HS-5 (cell line): ENCODE measurements at regions not wholly inside any gene's neighbourhood (a gene's known extent, or its start where the extent isn't known, plus 50 kb on each side); places are given as distances from the start of the nearest gene placed in this dataset.
"Not testable (repeated sequence)": the region's sequence is repeated elsewhere in the genome, so short reads cannot be mapped to it uniquely, and the experiment has no call there.

Experiments
- DNase-seq: peaks from one replicate; pipeline ENCODE4 v3.0.0-alpha.2; 2012; ENCODE audit warnings: low read depth

DNA sequence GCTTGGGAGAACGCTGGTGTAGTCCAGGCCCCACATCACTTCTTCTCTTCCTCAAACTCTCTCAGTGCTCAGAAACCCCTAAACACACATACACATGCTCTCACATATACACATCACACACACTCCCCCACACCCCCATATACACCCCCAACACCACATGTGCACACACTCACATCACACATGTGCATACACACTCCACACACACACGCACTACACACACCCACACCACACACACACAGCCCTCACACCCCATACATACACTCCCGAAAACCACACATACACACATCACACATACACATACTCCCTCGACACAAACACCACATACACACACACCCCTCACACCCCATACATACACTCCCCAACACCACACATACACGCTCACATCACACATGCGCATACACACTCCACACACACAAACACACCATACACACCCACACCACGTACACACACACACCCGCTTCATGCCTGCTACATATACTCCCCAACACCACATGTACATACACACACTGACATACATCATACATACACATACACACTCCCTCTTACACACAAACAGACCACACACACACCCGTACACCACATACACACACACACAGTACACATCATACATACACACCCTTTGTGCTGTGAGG, 110.3 kb upstream of the TMEM170B start:
- no peak for DNase-seq

DNA sequence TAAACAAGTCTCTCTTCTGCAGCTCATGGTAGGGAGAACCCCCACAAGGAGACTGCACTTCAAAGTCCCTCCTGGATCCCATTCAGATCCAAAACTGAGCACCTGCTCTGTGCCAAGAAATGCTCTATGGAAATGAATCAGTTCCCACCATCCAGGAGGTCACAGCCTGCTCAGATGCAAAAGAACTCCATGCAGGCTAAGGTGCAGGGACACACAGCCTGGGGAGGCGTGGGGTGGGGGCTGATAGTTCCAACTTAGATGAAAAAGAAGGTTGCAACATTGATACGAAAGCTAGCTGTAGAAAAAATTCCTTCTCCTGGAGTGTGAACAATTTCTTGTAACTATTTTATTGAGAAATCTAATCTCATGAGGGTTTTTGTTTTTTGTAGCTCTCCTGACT, 111.0 kb upstream of the TMEM170B start:
- no peak for DNase-seq

DNA sequence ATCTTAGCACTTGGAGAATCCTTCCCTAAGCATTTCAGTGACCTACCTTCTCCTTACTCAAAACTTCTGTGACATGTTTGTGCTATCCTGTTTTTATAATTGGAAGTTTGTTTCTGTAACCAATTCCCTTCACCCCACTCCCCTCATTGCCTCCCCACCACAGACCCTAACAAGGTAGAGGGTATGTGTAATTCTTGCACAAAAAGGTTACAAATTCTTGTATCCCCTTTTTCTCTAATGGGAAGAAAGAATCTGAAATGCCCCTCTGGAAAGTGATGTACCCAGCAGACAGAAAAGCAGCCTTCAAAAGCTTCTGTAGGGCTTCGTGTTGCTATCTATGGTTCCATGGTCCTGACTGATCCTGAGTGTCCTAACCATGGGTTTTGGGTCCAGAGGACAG, 111.7 kb upstream of the TMEM170B start:
- no peak for DNase-seq

DNA sequence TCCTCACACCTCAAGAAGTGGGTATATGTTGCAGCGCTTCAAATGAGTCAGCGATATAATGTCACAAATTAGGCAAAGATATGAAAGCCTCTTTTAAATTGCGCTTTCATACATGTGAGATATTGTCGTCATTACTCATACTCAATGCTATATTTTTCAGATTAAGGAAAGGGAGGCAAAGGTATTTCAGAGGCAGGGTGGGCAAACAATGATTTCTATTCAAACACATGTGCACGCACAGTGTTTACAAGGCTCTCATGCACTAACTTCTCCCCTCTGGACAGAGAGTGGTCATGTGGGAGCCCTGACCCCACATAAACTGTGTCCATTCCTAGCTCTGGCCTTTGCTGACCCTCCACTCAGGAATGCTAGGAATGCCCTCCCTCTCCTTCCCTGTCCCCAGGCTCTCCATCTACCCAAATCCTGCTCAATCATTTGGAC, 112.1 kb upstream of the TMEM170B start:
- DNase-seq = no peak

- DNase-seq = no peak
These were observed 113.0 kb upstream of the TMEM170B start for GRCh38 chr6:11424395-11425034.

- no peak for DNase-seq
These were observed 113.9 kb upstream of the TMEM170B start for GRCh38 chr6:11423667-11424066.

GRCh38 chr6:11423072-11423471, 114.5 kb upstream of the TMEM170B start:
- DNase-seq = no peak

DNA sequence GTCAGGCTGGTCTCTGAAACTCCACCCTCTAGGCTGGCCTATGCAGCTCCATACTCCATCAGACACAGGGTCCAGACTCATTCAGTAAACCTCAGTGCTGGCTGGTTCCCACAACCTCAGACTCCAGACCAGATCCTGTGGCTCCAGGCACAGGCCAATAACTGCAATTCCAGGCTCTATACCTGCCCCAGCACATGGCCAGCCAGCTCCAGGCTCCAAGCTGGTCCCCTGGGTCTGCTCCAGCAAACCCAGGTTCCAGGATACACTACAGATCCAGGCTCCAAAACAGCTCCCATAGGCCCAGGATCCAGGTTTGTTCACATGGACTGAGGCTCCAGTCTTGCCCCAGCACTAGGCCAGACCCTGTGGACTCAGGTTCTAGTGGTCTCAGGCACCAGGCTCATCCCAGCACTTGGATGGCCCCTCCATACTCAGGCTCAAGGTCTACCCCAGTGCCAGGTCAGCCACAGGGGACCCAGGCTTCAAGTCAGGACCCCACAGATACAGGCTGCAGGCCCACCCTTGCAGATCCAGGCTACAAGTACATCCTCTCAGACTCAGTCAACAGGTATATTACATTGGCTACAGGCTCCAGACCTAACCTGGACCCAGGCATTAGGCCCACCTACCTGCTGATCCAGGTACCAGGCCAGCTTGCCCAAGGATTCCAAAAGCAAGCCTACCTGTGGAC, 117.6 kb upstream of the TMEM170B start:
- DNase-seq = no peak

DNA sequence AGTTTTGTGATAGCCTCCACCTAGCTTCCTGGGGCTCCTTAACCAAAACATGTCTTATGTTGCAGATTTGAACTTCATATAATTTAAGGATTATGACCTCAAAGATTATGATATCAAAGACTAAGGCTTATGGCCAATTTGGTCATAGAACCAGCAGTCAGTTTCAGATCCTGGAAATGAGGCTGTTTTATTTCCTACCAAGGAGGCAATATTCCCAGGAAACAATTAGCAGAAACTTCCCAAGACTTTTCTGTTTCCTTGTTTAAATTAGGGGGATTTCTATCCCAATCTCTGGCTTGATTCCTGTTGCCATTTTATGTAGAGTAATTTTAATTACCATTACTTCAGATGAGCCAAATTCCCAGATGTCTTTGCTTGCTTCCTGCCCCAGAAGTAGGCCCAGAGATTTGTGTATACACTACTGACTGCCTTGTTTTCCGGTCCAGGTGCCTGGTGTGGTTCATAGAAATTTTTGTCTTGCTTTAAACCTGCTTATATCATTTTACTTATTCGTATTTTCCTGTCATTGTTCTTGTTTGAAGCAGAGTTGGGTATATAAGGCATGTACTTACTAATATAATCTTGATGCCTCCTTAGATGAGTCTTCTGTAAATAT, 119.2 kb upstream of the TMEM170B start:
- DNase-seq = no peak

GRCh38 chr6:11416936-11417576, 120.5 kb upstream of the TMEM170B start:
- no peak for DNase-seq

- not testable (repeated sequence) for DNase-seq
These were observed 121.2 kb upstream of the TMEM170B start for GRCh38 chr6:11416099-11416935.

DNA sequence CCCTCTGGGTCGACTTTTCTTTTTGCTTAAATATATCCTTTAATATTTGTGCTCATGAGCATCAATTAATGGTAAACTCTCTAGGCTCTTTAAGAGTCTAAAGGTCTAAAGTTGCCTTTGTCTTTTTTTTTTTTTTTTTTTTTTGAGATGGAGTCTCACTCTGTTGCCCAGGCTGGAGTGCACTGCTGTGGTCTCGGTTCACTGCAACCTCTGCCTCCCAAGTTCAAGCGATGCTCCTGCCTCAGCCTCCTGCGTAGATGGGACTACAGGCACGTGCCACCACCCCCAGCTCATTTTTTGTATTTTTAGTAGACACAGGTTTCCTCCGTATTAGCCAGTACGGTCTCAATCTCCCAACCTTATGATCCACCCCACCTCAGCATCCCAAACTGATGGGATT, 122.0 kb upstream of the TMEM170B start:
- DNase-seq = no peak

DNA sequence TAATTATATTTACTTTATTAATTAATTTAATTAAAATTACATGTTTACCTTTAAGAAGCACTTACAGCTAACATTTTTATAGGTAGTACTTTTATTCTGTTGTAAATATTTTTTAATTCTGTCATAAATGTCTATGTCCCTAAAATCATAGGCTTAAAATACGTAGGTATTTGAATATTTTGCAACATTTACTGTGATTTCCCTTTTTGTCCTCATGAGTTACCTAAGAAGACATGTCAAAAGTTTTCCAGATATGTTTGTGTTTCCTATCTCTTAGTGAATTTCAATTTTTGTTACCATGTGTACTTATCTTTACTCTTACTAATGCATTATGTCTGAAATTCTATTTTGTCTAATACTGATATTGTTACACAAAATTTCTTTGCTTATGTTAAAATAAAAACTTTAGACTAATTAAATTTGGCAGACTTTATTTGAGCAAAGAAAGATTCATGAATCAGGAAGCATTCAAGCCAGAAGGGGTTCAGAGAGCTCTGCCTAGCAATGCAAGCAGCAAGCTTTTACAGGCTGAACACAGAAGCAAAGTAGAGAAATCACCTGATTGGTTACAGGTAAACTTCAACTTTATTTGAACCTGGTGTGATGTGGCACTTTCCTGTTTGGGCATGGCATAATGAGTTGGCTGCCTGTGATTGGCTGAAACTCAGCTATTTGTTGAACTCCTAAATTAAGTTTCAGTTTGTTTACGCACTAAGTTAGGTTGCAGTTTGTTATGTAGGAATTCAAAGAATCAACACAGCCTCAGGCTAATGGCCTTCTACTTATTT, 123.2 kb upstream of the TMEM170B start:
- no peak for DNase-seq

DNA sequence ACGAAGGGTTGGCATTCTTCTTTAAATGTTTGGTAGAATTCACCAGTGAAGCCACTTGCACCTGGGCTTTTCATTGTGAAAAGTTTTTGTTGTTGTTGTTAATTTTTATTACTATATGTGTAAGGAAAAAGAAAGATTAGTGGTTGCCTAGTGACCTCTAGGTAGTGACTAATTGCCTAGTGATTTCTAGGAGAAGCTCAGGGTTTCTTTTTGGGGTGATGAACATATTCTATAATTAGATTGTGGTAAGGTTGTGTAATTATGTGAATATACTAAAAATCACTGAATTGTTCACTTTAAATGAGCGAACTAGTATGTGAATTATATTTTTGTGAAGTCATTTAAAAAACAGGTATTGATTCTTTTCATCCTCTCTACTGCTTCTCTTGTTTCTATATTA, 123.8 kb upstream of the TMEM170B start:
- no peak for DNase-seq

- DNase-seq = no peak
These were observed 124.3 kb upstream of the TMEM170B start for GRCh38 chr6:11413117-11413687.

- DNase-seq = no peak
These were observed 124.9 kb upstream of the TMEM170B start for GRCh38 chr6:11412616-11413015.

GRCh38 chr6:11412011-11412424, 125.5 kb upstream of the TMEM170B start:
- no peak for DNase-seq

- no peak for DNase-seq
These were observed 126.0 kb upstream of the TMEM170B start for GRCh38 chr6:11411593-11411992.

DNA sequence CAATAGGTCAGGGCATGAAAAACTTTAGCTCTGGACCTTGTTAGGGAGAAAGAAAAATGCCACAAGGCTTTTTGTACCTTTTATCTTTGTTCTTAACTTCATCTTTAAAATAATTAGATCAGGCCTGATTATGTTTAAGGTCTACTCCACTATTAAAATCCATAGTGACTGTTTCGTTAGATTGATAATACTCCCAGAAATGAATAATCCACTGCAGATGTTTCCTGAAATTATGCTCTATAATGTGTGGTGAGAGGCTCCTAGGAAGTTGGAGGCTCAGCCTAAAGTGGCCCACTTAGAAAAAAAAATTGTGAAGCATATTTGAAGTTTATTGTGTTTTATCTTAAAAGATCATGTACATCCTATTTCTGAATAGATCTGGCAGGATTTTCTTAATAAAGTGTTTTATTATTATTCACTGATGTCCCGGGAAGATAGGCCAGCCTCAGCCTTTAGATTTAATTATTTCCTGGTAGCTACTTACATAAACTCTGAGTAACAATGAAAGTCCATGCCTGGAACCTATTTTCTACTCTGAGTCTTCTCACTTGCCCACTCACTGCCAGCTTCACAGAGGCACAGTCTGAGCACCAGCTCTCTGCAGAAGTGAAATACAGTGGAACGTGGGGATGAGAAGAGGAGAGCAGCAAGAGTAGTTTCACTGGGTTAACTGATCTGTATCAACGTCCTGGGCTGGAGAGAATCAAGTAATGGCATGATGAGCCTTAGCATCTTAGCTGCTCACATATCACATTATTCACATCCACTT, 126.8 kb upstream of the TMEM170B start:
- no peak for DNase-seq

- DNase-seq = no peak
These were observed 128.2 kb upstream of the TMEM170B start for GRCh38 chr6:11409371-11409770.
